ENCODE measurements at regions not wholly inside any gene's neighbourhood (a gene's known extent, or its start where the extent isn't known, plus 50 kb on each side); places are given as distances from the start of the nearest gene placed in this dataset.

DNA sequence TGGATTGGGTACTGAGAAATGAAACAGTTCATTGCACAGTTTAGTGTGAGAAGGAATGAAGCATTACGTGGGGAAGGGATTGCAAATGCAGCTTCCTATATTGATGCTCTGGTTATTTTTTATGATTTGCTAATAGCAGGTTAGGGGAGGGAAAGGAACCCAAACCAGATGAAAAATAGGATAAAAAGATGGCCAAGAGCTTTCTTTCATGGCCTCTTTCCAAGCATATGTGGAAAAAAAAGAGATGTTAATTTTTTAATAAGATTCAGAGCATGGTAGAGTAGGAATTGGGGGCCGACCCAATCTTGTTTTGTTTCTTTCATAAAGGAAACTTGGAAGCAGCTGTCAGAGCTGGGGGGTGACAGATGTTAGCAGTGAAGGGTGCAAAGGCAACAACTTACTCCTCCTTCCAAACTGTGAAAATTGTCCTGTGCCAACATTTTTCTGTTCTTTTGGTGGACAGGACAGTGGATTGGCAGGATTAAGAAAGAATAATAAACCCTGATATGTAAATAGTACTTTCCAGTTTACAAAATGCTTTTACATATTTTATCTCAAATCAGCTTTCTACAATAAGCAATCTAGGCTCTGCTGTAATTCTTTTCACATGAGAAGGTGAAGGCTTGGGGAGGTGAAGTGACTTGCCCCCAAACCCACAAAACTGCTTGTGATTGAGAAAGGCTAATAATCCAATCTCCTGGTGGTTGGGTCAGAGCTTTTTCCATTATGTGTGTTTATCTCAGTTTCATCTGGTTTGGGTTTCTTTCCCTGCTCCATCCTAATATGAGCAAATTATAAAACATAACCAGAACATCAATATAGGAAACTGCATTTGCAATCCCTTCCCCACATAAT lies 270.1 kb downstream of the ETAA1 start:
- WGBS, 2 donors = 71 to 90% methylated on average over 2 of the region's 2 CpGs
- DNase-seq = no peak
- no peak overlapping the region for H3K27ac ChIP-seq

DNA sequence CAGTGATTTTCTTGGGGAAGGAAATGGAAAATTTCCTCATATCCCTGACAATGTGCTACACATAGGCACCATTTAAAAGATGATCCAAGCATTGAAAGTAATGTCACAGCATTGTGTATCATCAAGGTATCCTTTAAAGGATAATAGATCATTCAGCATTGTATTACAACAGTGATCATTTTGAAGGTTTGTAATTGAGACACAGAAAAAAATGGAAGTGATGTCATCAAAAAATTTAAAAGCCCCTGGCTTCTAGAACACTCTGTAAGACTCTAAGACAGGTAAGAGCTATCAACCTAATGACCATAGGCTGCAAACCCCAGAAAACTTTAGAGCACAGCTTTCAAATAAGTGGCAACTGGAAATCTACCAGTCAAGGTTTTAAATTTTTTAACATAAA lies 271.4 kb downstream of the ETAA1 start:
- ATAC-seq (no peak), DNase-seq (no peak)
- Histone ChIP-seq H3K27me3 (no peaks in the 10 kb centered on the region), H3K4me1 (no peaks in the 10 kb centered on the region), H3K36me3 (replicated peaks in 1 of 2; ENCODE audit: insufficient read depth in 1 of 2, low read depth in 2 of 2) (no peaks in the 10 kb centered on the region), H3K4me3 (no peak overlapping the region), H3K27ac (no peak overlapping the region), H3K9me3 (no peaks in the 10 kb centered on the region)
- no peak for TF ChIP-seq POLR2A (IDR thresholded peaks at IDR 0.05)
- TF ChIP-seq, protein P1, sequence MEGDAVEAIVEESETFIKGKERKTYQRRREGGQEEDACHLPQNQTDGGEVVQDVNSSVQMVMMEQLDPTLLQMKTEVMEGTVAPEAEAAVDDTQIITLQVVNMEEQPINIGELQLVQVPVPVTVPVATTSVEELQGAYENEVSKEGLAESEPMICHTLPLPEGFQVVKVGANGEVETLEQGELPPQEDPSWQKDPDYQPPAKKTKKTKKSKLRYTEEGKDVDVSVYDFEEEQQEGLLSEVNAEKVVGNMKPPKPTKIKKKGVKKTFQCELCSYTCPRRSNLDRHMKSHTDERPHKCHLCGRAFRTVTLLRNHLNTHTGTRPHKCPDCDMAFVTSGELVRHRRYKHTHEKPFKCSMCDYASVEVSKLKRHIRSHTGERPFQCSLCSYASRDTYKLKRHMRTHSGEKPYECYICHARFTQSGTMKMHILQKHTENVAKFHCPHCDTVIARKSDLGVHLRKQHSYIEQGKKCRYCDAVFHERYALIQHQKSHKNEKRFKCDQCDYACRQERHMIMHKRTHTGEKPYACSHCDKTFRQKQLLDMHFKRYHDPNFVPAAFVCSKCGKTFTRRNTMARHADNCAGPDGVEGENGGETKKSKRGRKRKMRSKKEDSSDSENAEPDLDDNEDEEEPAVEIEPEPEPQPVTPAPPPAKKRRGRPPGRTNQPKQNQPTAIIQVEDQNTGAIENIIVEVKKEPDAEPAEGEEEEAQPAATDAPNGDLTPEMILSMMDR (IDR thresholded peaks at IDR 0.05) = no peak
- intact Hi-C loops (cut with DNase I) = no loop called here

More for the DNA sequence above, 270.1 kb downstream of the ETAA1 start:
- H3K9me3 ChIP-seq = no peaks in the 10 kb centered on the region
- no peaks in the 10 kb centered on the region for H3K27me3 ChIP-seq
- no peak for ATAC-seq
- no peak overlapping the region for H3K4me3 ChIP-seq
- H3K4me1 ChIP-seq = no peaks in the 10 kb centered on the region
- intact Hi-C loops (cut with DNase I) = no loop called here
- TF ChIP-seq, protein P1 (IDR thresholded peaks at IDR 0.05) = no peak
- TF ChIP-seq POLR2A (IDR thresholded peaks at IDR 0.05) = no peak
- H3K36me3 ChIP-seq (replicated peaks in 1 of 2; ENCODE audit: insufficient read depth in 1 of 2, low read depth in 2 of 2) = no peaks in the 10 kb centered on the region

DNA sequence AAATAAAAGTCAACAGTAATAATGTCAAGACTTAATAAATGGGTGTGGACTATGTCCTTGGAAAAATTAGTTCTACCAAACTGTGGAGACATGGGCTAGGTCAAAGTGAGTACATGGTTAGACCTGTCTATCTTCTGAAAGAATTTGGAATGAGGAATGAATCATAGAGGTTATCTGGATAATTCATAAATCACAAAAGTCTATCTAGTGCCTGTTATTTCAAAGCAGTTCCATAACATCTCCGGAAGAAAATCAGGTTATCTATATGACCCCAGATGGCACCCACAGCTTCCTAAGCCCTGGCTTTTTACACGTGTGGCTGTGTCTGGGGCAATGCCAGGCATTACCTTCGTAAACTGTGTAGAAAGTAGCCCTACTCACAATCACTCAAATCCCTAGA lies 272.0 kb downstream of the ETAA1 start:
- Histone ChIP-seq H3K4me3 (no peak overlapping the region), H3K4me1 (no peaks in the 10 kb centered on the region), H3K36me3 (replicated peaks in 1 of 2; ENCODE audit: insufficient read depth in 1 of 2, low read depth in 2 of 2) (no peaks in the 10 kb centered on the region), H3K27ac (no peak overlapping the region), H3K27me3 (no peaks in the 10 kb centered on the region), H3K9me3 (no peaks in the 10 kb centered on the region)
- intact Hi-C loops (cut with DNase I) = no loop called here
- DNase-seq (no peak), ATAC-seq (no peak)
- 62 to 67% methylated on average over 3 of the region's 3 CpGs for WGBS, 2 donors
- TF ChIP-seq, protein P1 (IDR thresholded peaks at IDR 0.05) = no peak
- TF ChIP-seq POLR2A (IDR thresholded peaks at IDR 0.05) = no peak

DNA sequence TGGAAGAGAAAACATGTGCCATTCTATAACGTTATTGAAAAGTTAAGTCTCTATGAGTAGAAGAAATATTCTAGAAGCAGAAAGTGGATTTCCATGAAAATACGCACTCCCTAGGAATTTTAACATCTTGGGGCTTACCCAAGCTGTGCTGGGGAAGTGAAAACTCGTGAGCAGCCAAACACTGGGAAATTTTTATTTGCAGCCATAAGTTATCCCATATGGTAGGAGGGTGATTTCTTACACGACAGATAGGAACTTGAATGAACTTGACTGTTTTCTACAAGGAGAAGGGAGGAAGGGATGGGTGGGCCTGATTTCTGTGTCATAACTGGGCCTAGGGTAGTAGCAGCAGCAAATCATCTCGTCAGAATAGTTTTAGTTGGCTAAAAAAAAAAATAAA lies 272.6 kb downstream of the ETAA1 start:
- no peak overlapping the region for H3K27ac ChIP-seq
- no peaks in the 10 kb centered on the region for H3K36me3 ChIP-seq (replicated peaks in 1 of 2; ENCODE audit: insufficient read depth in 1 of 2, low read depth in 2 of 2)
- intact Hi-C loops (cut with DNase I) = no loop called here
- H3K4me3 ChIP-seq = no peak overlapping the region
- no peak for TF ChIP-seq POLR2A (IDR thresholded peaks at IDR 0.05)
- TF ChIP-seq, protein P1 (IDR thresholded peaks at IDR 0.05) = no peak
- H3K9me3 ChIP-seq = no peaks in the 10 kb centered on the region
- no peak for ATAC-seq
- no peaks in the 10 kb centered on the region for H3K27me3 ChIP-seq
- no peaks in the 10 kb centered on the region for H3K4me1 ChIP-seq
- no peak for DNase-seq
- WGBS, 2 donors = 53 to 65% methylated on average over 5 of the region's 5 CpGs

DNA sequence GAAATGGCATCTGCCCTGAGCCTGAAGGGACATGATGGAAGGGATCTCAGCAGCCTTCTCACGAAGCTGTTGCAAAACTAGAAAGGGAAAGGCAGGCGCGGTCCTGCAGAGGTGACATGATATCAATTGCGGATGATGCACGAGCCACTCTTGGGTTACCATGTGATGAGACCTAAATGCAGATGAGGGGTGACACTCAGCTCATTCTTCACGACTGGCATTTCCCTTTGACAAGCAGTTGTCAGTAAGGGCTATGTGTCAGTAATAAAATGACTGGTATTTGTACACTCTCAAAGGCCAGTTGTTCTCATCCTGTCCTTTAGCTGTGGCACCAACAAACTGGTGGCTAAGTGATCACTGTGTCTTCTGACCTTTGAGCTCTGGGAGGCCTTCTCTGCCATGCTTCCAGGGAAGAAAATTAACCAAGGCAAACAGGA lies 273.6 kb downstream of the ETAA1 start:
- Histone ChIP-seq H3K36me3 (replicated peaks in 1 of 2; ENCODE audit: insufficient read depth in 1 of 2, low read depth in 2 of 2) (no peaks in the 10 kb centered on the region), H3K27ac (no peak overlapping the region), H3K4me1 (no peaks in the 10 kb centered on the region), H3K27me3 (no peaks in the 10 kb centered on the region), H3K4me3 (no peak overlapping the region), H3K9me3 (no peaks in the 10 kb centered on the region)
- ATAC-seq (no peak), DNase-seq (no peak)
- intact Hi-C loops (cut with DNase I) = no loop called here
- TF ChIP-seq, protein P1 (IDR thresholded peaks at IDR 0.05) = no peak
- TF ChIP-seq POLR2A (IDR thresholded peaks at IDR 0.05) = no peak
- 89 to 94% methylated on average over 6 of the region's 6 CpGs for WGBS, 2 donors

Measured in body of pancreas (tissue), 4 donors.